ENCODE measurements at regions not wholly inside any gene's neighbourhood (a gene's known extent, or its start where the extent isn't known, plus 50 kb on each side); places are given as distances from the start of the nearest gene placed in this dataset.

DNA sequence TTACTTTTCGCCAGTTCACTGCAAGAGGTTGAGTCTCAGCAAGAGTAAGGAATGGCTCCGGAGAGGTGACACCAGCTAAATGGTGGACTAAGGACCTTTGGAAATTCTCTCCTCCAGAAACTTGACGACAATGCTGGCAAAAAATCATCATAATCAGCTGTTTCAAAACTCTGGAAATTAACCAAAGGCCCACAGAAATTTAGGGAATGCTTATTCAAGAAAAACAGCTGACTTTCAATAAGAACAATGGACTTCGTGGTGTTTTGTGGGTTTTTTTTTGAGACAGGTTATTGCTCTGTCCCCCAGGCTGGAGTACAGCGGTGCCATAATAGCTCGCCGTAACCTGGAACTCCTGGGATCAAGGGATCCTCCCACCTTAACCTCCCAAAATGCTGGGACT, 68.4 kb upstream of the SEPTIN5 start:
- H3K9ac ChIP-seq (ENCODE audit: low read depth, low read length) = no peak overlapping the region
- H3K9me3 ChIP-seq (ENCODE audit: control insufficient read depth, insufficient read depth, low read length) = peaks cover 19% of the 10 kb centered on the region

DNA sequence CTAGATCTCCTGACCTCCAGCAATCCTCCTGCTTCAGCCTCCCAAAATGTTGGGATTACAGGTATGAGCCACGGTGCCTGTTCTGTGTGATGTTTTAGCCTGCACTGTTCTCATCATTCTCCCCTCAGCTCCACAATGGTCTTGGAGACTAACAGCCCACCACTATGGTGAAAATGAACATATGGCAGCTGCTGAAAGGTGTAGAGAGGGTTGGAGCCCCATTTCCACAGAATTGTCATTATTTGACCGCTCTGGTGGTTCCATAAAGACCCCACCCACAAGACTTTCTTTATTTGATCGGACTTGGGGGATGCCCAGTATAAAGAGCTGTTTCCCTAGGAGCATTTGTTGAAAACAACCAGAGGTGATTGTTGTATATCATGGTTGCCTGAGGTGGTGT, 67.9 kb upstream of the SEPTIN5 start:
- Histone ChIP-seq H3K4me3 (ENCODE audit: low read depth, low read length) (no peak overlapping the region), H3K36me3 (ENCODE audit: control insufficient read depth, insufficient read depth, low read length) (no peaks in the 10 kb centered on the region), H3K9ac (ENCODE audit: low read depth, low read length) (no peak overlapping the region), H3K4me1 (ENCODE audit: control insufficient read depth, insufficient read depth, low read length) (no peaks in the 10 kb centered on the region), H3K27ac (ENCODE audit: low read depth, low read length) (no peak overlapping the region), H3K9me3 (ENCODE audit: control insufficient read depth, insufficient read depth, low read length) (peaks cover 19% of the 10 kb centered on the region), H3K27me3 (ENCODE audit: control insufficient read depth, insufficient read depth, low read length) (no peaks in the 10 kb centered on the region)

More for the DNA sequence above, 68.4 kb upstream of the SEPTIN5 start:
- Histone ChIP-seq H3K27ac (ENCODE audit: low read depth, low read length) (no peak overlapping the region), H3K4me1 (ENCODE audit: control insufficient read depth, insufficient read depth, low read length) (peaks cover 2% of the 10 kb centered on the region; the same call in 1 of the 2 replicates), H3K27me3 (ENCODE audit: control insufficient read depth, insufficient read depth, low read length) (no peaks in the 10 kb centered on the region), H3K36me3 (ENCODE audit: control insufficient read depth, insufficient read depth, low read length) (no peaks in the 10 kb centered on the region), H3K4me3 (ENCODE audit: low read depth, low read length) (no peak overlapping the region)

DNA sequence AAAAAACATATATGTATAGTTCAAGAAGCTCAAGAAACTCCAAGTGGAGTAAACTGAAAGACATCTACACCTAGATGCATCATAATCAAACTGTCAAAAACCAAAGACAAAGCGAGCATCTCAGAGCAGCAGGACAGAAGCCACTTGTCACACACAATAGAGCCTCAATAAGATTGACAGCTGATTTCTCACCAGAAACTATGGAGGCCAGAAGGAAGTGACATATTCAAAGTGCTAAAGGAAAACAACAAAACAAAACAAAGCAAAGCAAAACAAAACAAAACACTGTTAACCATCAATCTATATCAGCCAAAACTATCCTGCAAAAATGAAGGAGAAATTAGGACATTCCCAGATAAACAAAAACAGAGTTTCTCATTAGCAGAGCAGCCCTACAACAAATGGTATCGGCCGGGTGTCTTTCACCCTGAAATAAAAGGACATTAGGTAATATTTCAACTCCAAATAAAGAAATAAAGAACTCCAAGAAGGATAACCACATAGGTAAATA, 65.8 kb upstream of the SEPTIN5 start:
- no peaks in the 10 kb centered on the region for H3K27me3 ChIP-seq (ENCODE audit: control insufficient read depth, insufficient read depth, low read length)
- H3K9me3 ChIP-seq (ENCODE audit: control insufficient read depth, insufficient read depth, low read length) = peaks cover 19% of the 10 kb centered on the region
- no peak overlapping the region for H3K9ac ChIP-seq (ENCODE audit: low read depth, low read length)

DNA sequence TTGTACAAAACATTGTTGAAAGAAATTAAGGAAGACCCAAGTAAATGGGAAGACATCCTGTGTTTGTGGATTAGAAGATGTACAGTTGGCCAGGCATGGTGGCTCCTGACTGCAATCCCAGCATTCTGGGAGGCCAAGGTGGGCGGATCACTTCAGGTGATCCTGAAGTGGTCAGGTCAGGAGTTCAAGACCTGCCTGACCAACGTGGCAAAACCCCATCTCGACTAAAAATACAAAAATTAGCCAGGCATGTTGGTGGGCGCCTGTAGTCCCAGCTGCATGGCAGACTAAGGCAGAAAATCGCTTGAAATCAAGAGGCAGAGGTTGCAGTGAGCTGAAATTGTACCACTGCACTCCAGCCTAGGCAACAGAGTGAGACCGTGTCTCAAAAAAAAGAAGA, 62.0 kb upstream of the SEPTIN5 start:
- H3K9ac ChIP-seq (ENCODE audit: low read depth, low read length) = no peak overlapping the region
- peaks cover 15% of the 10 kb centered on the region for H3K9me3 ChIP-seq (ENCODE audit: control insufficient read depth, insufficient read depth, low read length)
- peaks cover 12% of the 10 kb centered on the region for H3K4me1 ChIP-seq (ENCODE audit: control insufficient read depth, insufficient read depth, low read length)
- H3K4me3 ChIP-seq (ENCODE audit: low read depth, low read length) = no peak overlapping the region
- no peaks in the 10 kb centered on the region for H3K36me3 ChIP-seq (ENCODE audit: control insufficient read depth, insufficient read depth, low read length)
- H3K27ac ChIP-seq (ENCODE audit: low read depth, low read length) = no peak overlapping the region
- no peaks in the 10 kb centered on the region for H3K27me3 ChIP-seq (ENCODE audit: control insufficient read depth, insufficient read depth, low read length)

More for the DNA sequence above, 65.8 kb upstream of the SEPTIN5 start:
- H3K4me3 ChIP-seq (ENCODE audit: low read depth, low read length) = no peak overlapping the region
- H3K36me3 ChIP-seq (ENCODE audit: control insufficient read depth, insufficient read depth, low read length) = no peaks in the 10 kb centered on the region
- H3K27ac ChIP-seq (ENCODE audit: low read depth, low read length) = no peak overlapping the region
- no peaks in the 10 kb centered on the region for H3K4me1 ChIP-seq (ENCODE audit: control insufficient read depth, insufficient read depth, low read length)

DNA sequence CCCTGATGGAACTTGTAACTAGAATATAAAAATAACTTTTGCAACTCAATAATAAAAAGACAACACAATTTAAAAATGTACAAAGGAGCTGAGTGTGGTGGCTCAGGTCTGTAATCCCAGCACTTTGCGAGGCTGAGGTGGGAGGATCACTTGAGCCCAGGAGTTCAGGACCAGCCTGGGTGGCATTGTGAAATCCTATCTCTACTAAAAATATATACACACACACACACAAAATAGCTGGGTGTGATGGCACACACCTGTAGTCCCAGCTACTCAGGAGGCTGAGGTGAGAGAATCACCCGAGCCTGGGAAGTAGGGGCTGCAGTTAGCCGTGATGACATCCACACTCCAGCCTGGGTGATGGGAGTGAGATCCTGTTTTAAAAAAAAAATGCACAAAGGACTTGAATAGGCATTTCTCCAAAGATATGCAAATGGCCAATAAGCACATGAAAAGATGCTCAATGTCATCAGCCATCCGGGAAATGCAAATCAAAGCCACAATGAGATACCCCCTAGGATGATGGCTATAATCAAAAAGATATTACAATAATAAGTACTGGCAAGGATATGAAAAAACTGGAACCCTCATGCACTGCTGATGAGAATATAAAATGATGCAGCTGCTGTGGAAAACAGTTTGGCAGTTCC, 59.8 kb upstream of the SEPTIN5 start:
- Histone ChIP-seq H3K36me3 (ENCODE audit: control insufficient read depth, insufficient read depth, low read length) (no peaks in the 10 kb centered on the region), H3K4me3 (ENCODE audit: low read depth, low read length) (no peak overlapping the region), H3K9ac (ENCODE audit: low read depth, low read length) (no peak overlapping the region), H3K4me1 (ENCODE audit: control insufficient read depth, insufficient read depth, low read length) (peaks cover 12% of the 10 kb centered on the region), H3K27me3 (ENCODE audit: control insufficient read depth, insufficient read depth, low read length) (no peaks in the 10 kb centered on the region), H3K27ac (ENCODE audit: low read depth, low read length) (peak overlapping the region; percentile 55), H3K9me3 (ENCODE audit: control insufficient read depth, insufficient read depth, low read length) (no peaks in the 10 kb centered on the region)

DNA sequence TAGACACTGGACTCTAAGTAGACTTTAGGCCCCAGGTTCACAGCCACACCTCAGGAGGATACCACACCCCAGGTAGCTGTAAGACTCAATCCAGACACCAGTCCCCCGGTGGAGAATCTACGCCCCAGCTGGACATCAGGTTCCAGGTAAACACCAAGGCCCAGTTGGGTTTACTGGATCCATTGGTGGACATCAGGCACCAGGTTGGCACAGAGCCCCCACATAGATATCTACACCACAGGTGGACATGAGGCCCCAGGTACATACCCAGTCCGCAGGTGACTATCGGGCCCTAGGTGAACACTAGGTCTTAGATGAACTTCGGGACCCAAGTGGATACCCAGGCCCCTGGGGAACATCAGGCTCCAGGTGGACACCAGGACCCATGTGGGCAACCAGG, 58.9 kb upstream of the SEPTIN5 start:
- no peak overlapping the region for H3K4me3 ChIP-seq (ENCODE audit: low read depth, low read length)
- no peak overlapping the region for H3K27ac ChIP-seq (ENCODE audit: low read depth, low read length)
- H3K4me1 ChIP-seq (ENCODE audit: control insufficient read depth, insufficient read depth, low read length) = peaks cover 12% of the 10 kb centered on the region
- no peaks in the 10 kb centered on the region for H3K36me3 ChIP-seq (ENCODE audit: control insufficient read depth, insufficient read depth, low read length)
- H3K27me3 ChIP-seq (ENCODE audit: control insufficient read depth, insufficient read depth, low read length) = no peaks in the 10 kb centered on the region
- no peaks in the 10 kb centered on the region for H3K9me3 ChIP-seq (ENCODE audit: control insufficient read depth, insufficient read depth, low read length)
- no peak overlapping the region for H3K9ac ChIP-seq (ENCODE audit: low read depth, low read length)

DNA sequence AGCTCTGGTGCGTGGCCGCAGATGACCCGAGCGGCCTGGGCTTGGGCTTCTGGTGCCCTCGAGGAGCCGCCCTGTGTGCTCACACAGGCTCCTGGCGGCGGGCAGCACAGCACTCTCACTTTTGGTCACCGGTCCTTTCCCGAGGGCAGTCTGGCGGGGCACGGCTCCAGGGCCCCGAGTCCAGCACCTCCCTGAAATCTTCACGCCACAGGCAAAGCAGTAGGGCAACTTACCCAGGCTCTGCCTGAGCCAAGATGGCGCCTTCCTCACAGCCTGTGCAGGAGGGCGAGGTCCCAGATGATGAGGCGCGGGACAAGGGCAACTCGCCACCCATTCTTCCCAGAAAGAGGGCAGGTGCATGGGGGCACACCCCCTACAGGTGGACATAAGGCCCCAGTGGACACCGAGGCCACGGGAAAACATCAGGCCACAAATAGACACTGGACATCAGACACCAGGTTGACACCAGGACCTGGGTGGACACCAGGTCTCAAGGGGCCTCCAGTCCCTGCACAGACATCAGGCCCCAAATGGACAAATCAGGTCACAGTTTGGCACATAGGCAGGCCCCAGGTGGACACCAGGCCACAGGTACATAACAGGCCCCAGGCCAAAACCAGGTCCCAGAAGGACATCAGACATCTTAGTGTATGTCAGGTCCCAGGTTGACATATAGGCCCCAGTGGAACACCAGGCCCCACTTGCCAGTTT, 57.6 kb upstream of the SEPTIN5 start:
- H3K9me3 ChIP-seq (ENCODE audit: control insufficient read depth, insufficient read depth, low read length) = no peaks in the 10 kb centered on the region
- no peaks in the 10 kb centered on the region for H3K36me3 ChIP-seq (ENCODE audit: control insufficient read depth, insufficient read depth, low read length)
- no peak overlapping the region for H3K4me3 ChIP-seq (ENCODE audit: low read depth, low read length)
- peaks cover 12% of the 10 kb centered on the region for H3K4me1 ChIP-seq (ENCODE audit: control insufficient read depth, insufficient read depth, low read length)
- no peak overlapping the region for H3K9ac ChIP-seq (ENCODE audit: low read depth, low read length)
- H3K27me3 ChIP-seq (ENCODE audit: control insufficient read depth, insufficient read depth, low read length) = no peaks in the 10 kb centered on the region
- H3K27ac ChIP-seq (ENCODE audit: low read depth, low read length) = no peak overlapping the region

DNA sequence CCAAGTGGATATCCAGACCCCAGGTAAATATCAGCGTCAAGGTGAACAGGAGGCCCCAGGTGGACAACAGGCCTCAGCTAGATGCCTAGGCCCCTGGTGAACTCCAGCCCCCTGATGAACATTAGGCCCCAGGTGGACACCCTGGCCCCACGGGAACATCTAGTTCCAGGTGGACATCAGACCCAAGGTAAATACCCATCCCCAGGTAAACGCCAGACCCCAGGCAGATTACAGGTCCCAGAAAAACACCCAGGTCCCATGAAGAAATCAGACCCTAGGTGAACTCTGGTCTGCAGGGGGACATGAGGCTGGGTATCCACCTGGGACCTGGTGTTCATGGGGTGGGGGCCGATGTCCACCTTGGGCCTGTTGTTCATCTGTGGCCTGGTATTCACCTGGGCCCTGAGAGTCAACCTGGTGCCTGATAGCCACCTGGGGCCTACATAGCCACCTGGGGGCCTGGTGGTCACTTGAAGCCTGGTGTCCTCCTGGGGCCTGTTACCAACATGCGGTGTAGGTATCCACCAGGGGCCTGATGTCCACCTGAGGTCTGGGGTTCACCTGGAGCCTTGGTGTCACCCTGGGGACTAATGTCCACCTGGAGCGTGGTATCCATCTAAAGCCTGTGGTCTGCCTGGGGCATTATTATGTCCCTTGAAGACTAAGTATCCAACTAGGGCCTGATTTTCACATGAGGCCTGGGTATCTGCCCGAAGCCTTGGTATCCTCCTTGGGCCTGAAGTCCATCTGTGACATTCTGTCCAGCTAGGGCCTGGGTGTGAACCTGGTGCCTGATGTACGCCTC, 56.8 kb upstream of the SEPTIN5 start:
- no peaks in the 10 kb centered on the region for H3K9me3 ChIP-seq (ENCODE audit: control insufficient read depth, insufficient read depth, low read length)
- H3K9ac ChIP-seq (ENCODE audit: low read depth, low read length) = no peak overlapping the region
- H3K27me3 ChIP-seq (ENCODE audit: control insufficient read depth, insufficient read depth, low read length) = no peaks in the 10 kb centered on the region
- no peaks in the 10 kb centered on the region for H3K36me3 ChIP-seq (ENCODE audit: control insufficient read depth, insufficient read depth, low read length)
- H3K27ac ChIP-seq (ENCODE audit: low read depth, low read length) = no peak overlapping the region
- H3K4me3 ChIP-seq (ENCODE audit: low read depth, low read length) = no peak overlapping the region
- peaks cover 12% of the 10 kb centered on the region for H3K4me1 ChIP-seq (ENCODE audit: control insufficient read depth, insufficient read depth, low read length)

DNA sequence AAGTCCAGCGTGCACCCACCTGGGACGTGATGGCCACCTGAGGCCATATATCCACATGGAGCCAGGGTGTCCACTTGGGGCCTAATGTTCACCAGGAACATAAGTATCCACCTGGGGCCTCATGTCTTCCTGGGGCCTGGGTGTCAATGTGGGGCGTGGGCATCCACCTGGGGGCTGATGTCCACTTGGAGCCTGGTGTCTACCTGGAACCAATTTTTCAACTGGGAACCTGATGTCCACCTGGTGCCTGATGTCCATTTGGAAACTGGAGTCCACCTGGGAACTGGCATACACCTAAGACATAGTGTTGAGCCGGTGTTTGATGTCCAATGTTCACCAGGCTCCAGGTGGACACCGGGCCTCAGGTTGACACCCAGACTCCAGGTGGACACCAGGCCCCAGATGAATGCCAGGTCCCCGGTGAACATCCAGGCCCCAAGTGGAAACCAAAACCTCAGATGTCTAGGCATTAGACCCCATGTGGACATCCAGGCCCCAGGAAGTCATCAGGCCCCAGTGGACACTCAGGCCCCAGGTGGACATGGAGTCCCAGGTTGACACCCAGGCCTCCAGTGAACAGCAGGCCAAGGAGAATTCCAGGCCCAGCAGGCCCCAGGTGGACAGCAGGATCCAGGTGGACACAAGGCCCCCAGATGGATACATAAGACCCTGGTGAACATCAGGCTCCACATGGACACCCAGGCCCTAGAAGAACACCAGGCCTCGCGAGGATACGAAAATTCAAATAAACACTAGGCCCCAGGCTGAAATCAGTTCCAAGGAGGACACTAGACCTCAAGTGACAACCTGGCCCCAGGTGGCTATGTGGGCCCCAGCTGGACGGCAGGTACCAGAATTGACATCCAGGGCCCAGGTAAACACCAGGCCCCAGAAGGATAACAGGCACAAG, 56.0 kb upstream of the SEPTIN5 start:
- H3K27me3 ChIP-seq (ENCODE audit: control insufficient read depth, insufficient read depth, low read length) = no peaks in the 10 kb centered on the region
- peaks cover 12% of the 10 kb centered on the region for H3K4me1 ChIP-seq (ENCODE audit: control insufficient read depth, insufficient read depth, low read length)
- no peaks in the 10 kb centered on the region for H3K36me3 ChIP-seq (ENCODE audit: control insufficient read depth, insufficient read depth, low read length)
- no peaks in the 10 kb centered on the region for H3K9me3 ChIP-seq (ENCODE audit: control insufficient read depth, insufficient read depth, low read length)
- no peak overlapping the region for H3K27ac ChIP-seq (ENCODE audit: low read depth, low read length)
- no peak overlapping the region for H3K4me3 ChIP-seq (ENCODE audit: low read depth, low read length)
- no peak overlapping the region for H3K9ac ChIP-seq (ENCODE audit: low read depth, low read length)

DNA sequence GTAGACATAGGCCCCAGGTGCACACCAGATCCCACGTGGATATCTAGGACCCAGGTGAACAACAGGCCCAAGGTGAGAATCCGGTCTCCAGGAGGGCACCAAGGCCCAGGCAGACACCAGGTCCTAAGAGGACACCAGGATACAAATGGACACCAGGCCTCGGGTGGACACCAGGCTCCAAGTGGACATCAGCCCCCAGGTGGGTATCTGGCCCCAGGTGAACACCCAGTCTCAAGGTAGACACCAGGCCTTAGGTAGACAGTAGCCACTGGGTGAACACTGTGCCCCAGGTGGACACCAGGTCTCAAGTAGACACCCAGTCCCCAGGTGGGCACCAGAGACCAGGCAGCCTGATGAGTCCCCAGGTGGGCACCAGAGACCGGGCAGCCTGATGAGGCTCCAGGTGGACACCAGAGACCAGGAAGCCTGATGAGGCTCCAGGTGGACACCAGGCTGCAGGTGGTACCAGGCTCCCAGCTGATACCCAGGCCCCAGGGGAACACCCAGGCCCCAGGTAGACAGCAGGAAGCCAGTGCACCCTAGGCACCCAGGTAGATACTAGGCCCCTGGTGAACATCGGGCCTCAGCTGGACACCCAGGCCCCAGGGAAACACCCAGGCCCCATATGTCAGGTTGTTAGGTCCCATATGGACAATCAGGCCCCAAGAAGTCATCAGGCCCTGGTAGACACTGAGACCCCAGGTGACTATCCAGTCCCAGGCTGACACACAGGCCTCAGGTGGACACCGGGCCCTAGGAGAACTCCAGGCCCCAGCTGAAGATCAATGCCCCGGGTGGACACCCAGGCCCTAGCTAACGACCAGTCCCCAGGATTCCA, 55.1 kb upstream of the SEPTIN5 start:
- Histone ChIP-seq H3K9ac (ENCODE audit: low read depth, low read length) (no peak overlapping the region), H3K4me1 (ENCODE audit: control insufficient read depth, insufficient read depth, low read length) (peaks cover 12% of the 10 kb centered on the region), H3K4me3 (ENCODE audit: low read depth, low read length) (no peak overlapping the region), H3K9me3 (ENCODE audit: control insufficient read depth, insufficient read depth, low read length) (no peaks in the 10 kb centered on the region), H3K27me3 (ENCODE audit: control insufficient read depth, insufficient read depth, low read length) (no peaks in the 10 kb centered on the region), H3K27ac (ENCODE audit: low read depth, low read length) (no peak overlapping the region), H3K36me3 (ENCODE audit: control insufficient read depth, insufficient read depth, low read length) (no peaks in the 10 kb centered on the region)

Measured in HUES48 (cell line).